ENCODE measurements at regions not wholly inside any gene's neighbourhood (a gene's known extent, or its start where the extent isn't known, plus 50 kb on each side); places are given as distances from the start of the nearest gene placed in this dataset.
"Not testable (repeated sequence)": the region's sequence is repeated elsewhere in the genome, so short reads cannot be mapped to it uniquely, and the experiment has no call there.

DNA sequence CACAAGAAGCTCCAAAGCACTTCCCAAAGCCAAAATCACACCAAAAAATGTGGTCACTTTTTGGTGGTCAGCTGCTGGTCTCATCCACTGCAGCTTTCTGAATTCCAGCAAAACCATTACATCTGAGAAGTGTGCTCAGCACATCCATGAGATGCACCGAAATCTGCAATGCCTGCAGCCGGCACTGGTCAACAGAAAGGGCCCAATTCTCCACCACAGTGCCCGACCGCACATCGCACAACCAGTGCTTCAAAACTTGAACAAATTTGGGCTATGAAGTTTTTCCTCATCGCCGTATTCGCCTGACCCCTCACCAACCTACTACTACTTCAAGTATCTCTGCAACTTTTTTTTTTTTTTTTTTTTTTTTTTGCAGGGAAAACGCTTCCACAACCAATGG lies 89.9 kb upstream of the LUZP2 start:
- TF ChIP-seq, protein P1, sequence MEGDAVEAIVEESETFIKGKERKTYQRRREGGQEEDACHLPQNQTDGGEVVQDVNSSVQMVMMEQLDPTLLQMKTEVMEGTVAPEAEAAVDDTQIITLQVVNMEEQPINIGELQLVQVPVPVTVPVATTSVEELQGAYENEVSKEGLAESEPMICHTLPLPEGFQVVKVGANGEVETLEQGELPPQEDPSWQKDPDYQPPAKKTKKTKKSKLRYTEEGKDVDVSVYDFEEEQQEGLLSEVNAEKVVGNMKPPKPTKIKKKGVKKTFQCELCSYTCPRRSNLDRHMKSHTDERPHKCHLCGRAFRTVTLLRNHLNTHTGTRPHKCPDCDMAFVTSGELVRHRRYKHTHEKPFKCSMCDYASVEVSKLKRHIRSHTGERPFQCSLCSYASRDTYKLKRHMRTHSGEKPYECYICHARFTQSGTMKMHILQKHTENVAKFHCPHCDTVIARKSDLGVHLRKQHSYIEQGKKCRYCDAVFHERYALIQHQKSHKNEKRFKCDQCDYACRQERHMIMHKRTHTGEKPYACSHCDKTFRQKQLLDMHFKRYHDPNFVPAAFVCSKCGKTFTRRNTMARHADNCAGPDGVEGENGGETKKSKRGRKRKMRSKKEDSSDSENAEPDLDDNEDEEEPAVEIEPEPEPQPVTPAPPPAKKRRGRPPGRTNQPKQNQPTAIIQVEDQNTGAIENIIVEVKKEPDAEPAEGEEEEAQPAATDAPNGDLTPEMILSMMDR (IDR thresholded peaks at IDR 0.05; ENCODE audit: insufficient read depth, low read length, poor library complexity, severe bottlenecking): no peak
- no peaks in the 10 kb centered on the region for H3K36me3 ChIP-seq (ENCODE audit: control insufficient read depth, insufficient read depth, low read length)
- H3K4me3 ChIP-seq (replicated peaks; ENCODE audit: low read depth, low read length): no peak overlapping the region
- no peaks in the 10 kb centered on the region for H3K27me3 ChIP-seq (replicated peaks; ENCODE audit: control insufficient read depth, insufficient read depth, low read length)
- no peak for DNase-seq (ENCODE audit: extremely low read depth, insufficient read length)

DNA sequence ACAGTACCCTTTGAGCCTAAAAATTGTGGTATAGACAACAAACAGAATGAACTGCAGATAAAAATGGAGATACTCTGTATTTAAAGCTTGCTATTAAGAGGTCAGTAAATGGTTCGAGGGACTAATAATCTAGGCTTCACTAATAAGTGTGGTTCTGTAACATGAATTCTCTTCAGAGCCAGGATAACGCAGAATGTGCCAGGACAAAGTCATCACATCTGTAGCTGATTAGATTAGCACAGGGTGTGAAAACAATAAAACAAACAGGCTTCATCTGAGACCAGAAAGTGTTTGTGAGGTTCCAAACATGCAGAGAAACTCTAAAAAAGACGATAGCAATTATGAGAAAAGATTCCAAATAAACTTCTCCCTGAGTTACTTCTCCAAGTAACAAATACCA lies 89.1 kb upstream of the LUZP2 start:
- TF ChIP-seq, protein P1 (IDR thresholded peaks at IDR 0.05; ENCODE audit: insufficient read depth, low read length, poor library complexity, severe bottlenecking): no peak
- Histone ChIP-seq H3K4me3 (replicated peaks; ENCODE audit: low read depth, low read length) (no peak overlapping the region), H3K36me3 (ENCODE audit: control insufficient read depth, insufficient read depth, low read length) (no peaks in the 10 kb centered on the region), H3K27me3 (replicated peaks; ENCODE audit: control insufficient read depth, insufficient read depth, low read length) (no peaks in the 10 kb centered on the region)
- DNase-seq (ENCODE audit: extremely low read depth, insufficient read length): no peak

DNA sequence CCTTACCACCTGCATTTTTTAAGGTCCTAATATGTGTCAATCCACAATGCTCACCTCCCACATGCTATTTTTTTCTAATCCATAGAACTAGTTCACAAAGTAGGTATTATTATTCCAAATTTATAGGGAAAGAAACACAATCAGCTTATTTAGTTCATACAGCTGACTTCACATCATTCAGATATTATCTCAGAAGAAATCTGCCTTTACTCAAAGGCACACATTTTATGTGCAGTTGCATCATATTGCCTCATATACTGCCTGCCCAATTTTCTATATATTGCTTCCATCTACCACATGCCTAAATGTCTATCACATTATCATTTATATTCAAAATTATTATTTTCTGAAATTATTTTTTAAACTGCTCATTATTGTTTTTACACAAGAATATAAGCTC lies 88.7 kb upstream of the LUZP2 start:
- no peak for DNase-seq (ENCODE audit: extremely low read depth, insufficient read length)
- TF ChIP-seq, protein P1 (IDR thresholded peaks at IDR 0.05; ENCODE audit: insufficient read depth, low read length, poor library complexity, severe bottlenecking): no peak
- H3K36me3 ChIP-seq (ENCODE audit: control insufficient read depth, insufficient read depth, low read length): no peaks in the 10 kb centered on the region
- H3K27me3 ChIP-seq (replicated peaks; ENCODE audit: control insufficient read depth, insufficient read depth, low read length): no peaks in the 10 kb centered on the region
- H3K4me3 ChIP-seq (replicated peaks; ENCODE audit: low read depth, low read length): no peak overlapping the region

DNA sequence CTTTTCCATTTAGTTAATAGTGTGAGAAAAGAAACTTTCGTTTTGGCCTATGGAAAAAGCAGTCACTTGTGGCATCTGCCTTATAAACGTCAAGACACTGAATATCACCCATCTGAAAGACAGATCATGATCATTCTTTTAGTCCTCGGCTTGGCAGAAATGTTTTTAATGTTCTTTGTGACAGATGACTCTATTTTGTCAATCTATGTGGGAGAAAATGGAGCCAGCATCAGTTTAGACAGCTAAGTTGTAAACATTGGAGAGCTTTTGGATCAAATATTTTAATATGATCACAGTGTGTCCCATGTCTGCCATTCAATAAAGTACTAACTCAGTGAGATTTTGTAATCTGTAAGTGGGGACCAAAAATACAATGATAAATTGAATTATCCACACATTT lies 85.1 kb upstream of the LUZP2 start:
- TF ChIP-seq, protein P1 (IDR thresholded peaks at IDR 0.05; ENCODE audit: insufficient read depth, low read length, poor library complexity, severe bottlenecking): no peak
- Histone ChIP-seq H3K27me3 (replicated peaks; ENCODE audit: control insufficient read depth, insufficient read depth, low read length) (no peaks in the 10 kb centered on the region), H3K4me3 (replicated peaks; ENCODE audit: low read depth, low read length) (no peak overlapping the region), H3K36me3 (ENCODE audit: control insufficient read depth, insufficient read depth, low read length) (no peaks in the 10 kb centered on the region)
- no peak for DNase-seq (ENCODE audit: extremely low read depth, insufficient read length)

DNA sequence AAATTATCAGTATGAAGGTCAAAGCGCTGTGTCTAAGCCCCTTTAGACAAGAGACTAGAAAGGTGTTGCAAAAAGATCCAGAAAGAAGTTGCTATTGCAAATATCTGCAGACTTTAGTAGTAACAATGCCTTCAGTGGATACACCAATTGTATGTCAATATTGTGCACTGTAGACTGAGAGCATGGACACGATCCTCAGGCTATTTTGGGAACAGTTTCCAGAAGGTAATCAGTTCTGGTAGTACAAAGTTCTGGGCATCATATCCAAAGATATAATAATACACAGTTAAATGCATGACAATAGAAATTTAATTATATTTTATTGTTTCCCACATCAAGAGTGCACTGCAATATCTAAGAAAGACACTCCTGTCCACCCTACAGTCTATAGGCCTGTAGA lies 84.1 kb upstream of the LUZP2 start:
- TF ChIP-seq, protein P1 (IDR thresholded peaks at IDR 0.05; ENCODE audit: insufficient read depth, low read length, poor library complexity, severe bottlenecking): no peak
- Histone ChIP-seq H3K27me3 (replicated peaks; ENCODE audit: control insufficient read depth, insufficient read depth, low read length) (no peaks in the 10 kb centered on the region), H3K4me3 (replicated peaks; ENCODE audit: low read depth, low read length) (no peak overlapping the region), H3K36me3 (ENCODE audit: control insufficient read depth, insufficient read depth, low read length) (no peaks in the 10 kb centered on the region)
- DNase-seq (ENCODE audit: extremely low read depth, insufficient read length): no peak

DNA sequence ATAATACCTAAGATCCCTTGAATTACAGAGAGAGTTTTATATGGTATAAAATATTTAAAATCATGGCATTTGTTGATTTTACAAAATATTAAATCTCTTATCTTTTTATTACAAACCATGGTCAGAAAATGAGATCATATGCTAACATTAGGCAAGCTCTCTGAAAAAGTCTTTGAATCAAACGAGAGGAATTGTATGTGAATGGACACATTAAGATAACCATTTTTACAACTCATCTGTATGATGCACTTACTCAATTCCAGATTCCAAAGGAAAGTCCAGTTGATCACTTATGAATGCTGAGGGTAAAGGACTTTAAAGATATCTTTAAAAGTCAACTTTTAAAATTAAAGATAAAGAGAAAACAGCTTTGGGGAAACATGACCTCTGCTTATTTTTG lies 83.5 kb upstream of the LUZP2 start:
- no peaks in the 10 kb centered on the region for H3K27me3 ChIP-seq (replicated peaks; ENCODE audit: control insufficient read depth, insufficient read depth, low read length)

DNA sequence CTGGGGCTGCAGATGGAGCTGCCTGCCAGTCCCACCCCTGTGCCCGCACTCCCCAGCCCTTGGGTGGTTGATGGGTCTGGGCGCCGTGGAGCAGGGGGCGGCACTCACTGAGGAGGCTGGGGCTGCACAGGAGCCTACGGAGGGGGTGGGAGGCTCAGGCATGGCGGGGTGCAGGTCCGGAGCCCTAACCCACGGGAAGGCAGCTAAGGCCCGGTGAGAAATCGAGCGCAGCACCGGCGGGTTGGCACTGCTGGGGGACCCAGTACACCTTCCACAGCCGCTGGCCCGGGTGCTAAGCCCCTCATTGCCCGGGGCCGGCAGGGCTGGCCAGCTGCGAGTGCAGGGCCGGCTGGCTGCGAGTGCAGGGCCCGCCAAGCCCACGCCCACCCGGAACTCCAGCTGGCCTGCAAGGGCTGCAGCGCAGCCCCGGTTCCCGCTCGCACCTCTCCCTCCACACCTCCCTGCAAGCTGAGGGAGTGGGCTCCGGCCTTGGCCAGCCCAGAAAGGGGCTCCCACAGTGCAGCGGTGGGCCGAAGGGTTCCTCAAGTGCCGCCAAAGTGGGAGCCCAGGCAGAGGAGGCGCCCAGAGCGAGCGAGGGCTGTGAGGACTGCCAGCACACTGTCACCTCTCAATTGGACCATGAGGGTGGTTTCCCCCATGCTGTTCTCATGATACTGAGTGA lies 80.8 kb upstream of the LUZP2 start:
- not testable (repeated sequence) for DNase-seq (ENCODE audit: extremely low read depth, insufficient read length); H3K36me3 ChIP-seq (ENCODE audit: control insufficient read depth, insufficient read depth, low read length); H3K4me3 ChIP-seq (replicated peaks; ENCODE audit: low read depth, low read length); H3K27me3 ChIP-seq (replicated peaks; ENCODE audit: control insufficient read depth, insufficient read depth, low read length)

More for the DNA sequence above, 83.5 kb upstream of the LUZP2 start:
- no peak for DNase-seq (ENCODE audit: extremely low read depth, insufficient read length)
- TF ChIP-seq, protein P1 (IDR thresholded peaks at IDR 0.05; ENCODE audit: insufficient read depth, low read length, poor library complexity, severe bottlenecking): no peak
- no peaks in the 10 kb centered on the region for H3K36me3 ChIP-seq (ENCODE audit: control insufficient read depth, insufficient read depth, low read length)
- no peak overlapping the region for H3K4me3 ChIP-seq (replicated peaks; ENCODE audit: low read depth, low read length)

All from GM06990 (cell line).